SU-DHL-6 (cell line): ENCODE measurements at regions not wholly inside any gene's neighbourhood (a gene's known extent, or its start where the extent isn't known, plus 50 kb on each side); places are given as distances from the start of the nearest gene placed in this dataset.

ENCODE experiments used
- H2AFZ ChIP-seq: fragments of 200-600 bp; sonication (generic); 2 replicates; pipeline ENCODE4 v1.6.1; 2014; ENCODE audit warnings: low read depth, mild to moderate bottlenecking, moderate library complexity, mixed read lengths, antibody characterized with exemption, low read length; ENCODE audit not compliant: severe bottlenecking
- H3F3A ChIP-seq: fragments of 200-600 bp; shearing (Covaris generic); 2 replicates; pipeline ENCODE4 v1.6.0; 2016; ENCODE audit warnings: antibody characterized with exemption, mild to moderate bottlenecking; ENCODE audit not compliant: insufficient read depth
- H3K27ac ChIP-seq: fragments of 200-600 bp; sonication (generic); 2 replicates; pipeline ENCODE4 v1.5.1; 2016; ENCODE audit warnings: low read depth, mild to moderate bottlenecking, low read length, moderate library complexity, mixed read lengths
- H3K27me3 ChIP-seq: fragments of 200-600 bp; sonication (generic), shearing (Covaris generic); 2 replicates; pipeline ENCODE4 v1.6.0; 2014; ENCODE audit warnings: mild to moderate bottlenecking, low read length
- H3K36me3 ChIP-seq: fragments of 200-600 bp; sonication (generic); 2 replicates; pipeline ENCODE4 v1.6.1; 2014; ENCODE audit warnings: mild to moderate bottlenecking, low read length, mixed read lengths
- H3K4me2 ChIP-seq: fragments of 300-600, 200-600 bp; shearing (Covaris generic), sonication (generic); 2 replicates; pipeline ENCODE4 v1.6.0; 2014; ENCODE audit warnings: low read length, low read depth, mild to moderate bottlenecking; ENCODE audit not compliant: poor library complexity, severe bottlenecking
- H3K4me3 ChIP-seq: fragments of 200-600 bp; sonication (generic); 2 replicates; pipeline ENCODE4 v1.5.1; 2014; ENCODE audit warnings: antibody characterized with exemption, low read length, mild to moderate bottlenecking, mixed read lengths; ENCODE audit not compliant: insufficient read depth, poor library complexity, severe bottlenecking
- H3K79me2 ChIP-seq: fragments of 200-600 bp; sonication (generic); 2 replicates; pipeline ENCODE4 v1.6.1; 2014; ENCODE audit warnings: mild to moderate bottlenecking, low read length, moderate library complexity; ENCODE audit not compliant: insufficient read depth
- H3K9ac ChIP-seq: fragments of 200-600 bp; sonication (generic); 2 replicates; pipeline ENCODE4 v1.7.0; 2014; ENCODE audit warnings: mild to moderate bottlenecking, low read length
- H3K9me2 ChIP-seq: fragments of 200-600 bp; sonication (generic); replicated peaks from 2 replicates; pipeline ENCODE4 v1.6.1; 2014; ENCODE audit warnings: low read length; ENCODE audit not compliant: insufficient read depth
- H3K9me3 ChIP-seq: fragments of 200-600 bp; sonication (generic); 2 replicates; pipeline ENCODE4 v1.6.1; 2014; ENCODE audit warnings: low read length, mixed read lengths; ENCODE audit not compliant: insufficient read depth
- H4K20me1 ChIP-seq: fragments of 200-600 bp; sonication (generic); 2 replicates; pipeline ENCODE4 v1.6.1; 2014; ENCODE audit warnings: low read depth, mild to moderate bottlenecking, antibody characterized with exemption, low read length, moderate library complexity, mixed read lengths
- EZH2phosphoT487 ChIP-seq: fragments of 200-600 bp; sonication (generic), shearing (Covaris generic); conservative IDR thresholded peaks from 2 replicates; pipeline ENCODE4 v1.6.1; 2018; ENCODE audit warnings: mild to moderate bottlenecking, antibody characterized with exemption, low read length, moderate library complexity, mixed read lengths
- TF ChIP-seq, protein P1 (sequence below): fragments of 200-600 bp; sonication (generic); IDR thresholded peaks from one replicate; pipeline ENCODE4 v1.5.1; 2017; ENCODE audit warnings: antibody characterized with exemption, mild to moderate bottlenecking, low read length, moderate library complexity; ENCODE audit not compliant: insufficient read depth, poor library complexity, severe bottlenecking

DNA sequence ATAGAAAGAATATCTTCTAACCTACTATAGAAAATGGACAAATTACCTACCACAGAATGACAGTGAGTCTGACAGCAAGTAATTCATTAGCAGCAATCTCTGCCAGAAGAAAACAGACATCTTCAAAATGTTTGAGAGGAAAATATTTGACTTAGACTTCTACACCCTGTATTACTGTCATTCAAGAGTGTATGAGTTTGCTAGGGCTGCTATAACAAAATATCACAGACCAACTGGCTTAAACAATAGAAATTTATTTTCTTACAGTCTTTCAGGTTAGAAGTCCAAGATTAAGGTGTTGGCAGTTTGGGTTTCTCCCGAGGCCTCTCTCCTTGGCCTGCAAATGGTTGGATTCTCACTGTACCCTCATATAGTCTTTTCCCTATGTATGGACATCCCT lies 52.9 kb upstream of the FGGY start:
- Histone ChIP-seq H3K4me3 (no peak overlapping the region), H3K4me2 (no peak overlapping the region), H3K79me2 (no peaks in the 10 kb centered on the region), H2AFZ (no peak overlapping the region), H3K36me3 (no peaks in the 10 kb centered on the region), H4K20me1 (no peaks in the 10 kb centered on the region), H3K27ac (no peak overlapping the region), H3K9ac (no peak overlapping the region), H3K9me3 (no peaks in the 10 kb centered on the region), H3K27me3 (no peaks in the 10 kb centered on the region), H3K9me2 (no peaks in the 10 kb centered on the region), H3F3A (no peaks in the 10 kb centered on the region)
- TF ChIP-seq, protein P1, sequence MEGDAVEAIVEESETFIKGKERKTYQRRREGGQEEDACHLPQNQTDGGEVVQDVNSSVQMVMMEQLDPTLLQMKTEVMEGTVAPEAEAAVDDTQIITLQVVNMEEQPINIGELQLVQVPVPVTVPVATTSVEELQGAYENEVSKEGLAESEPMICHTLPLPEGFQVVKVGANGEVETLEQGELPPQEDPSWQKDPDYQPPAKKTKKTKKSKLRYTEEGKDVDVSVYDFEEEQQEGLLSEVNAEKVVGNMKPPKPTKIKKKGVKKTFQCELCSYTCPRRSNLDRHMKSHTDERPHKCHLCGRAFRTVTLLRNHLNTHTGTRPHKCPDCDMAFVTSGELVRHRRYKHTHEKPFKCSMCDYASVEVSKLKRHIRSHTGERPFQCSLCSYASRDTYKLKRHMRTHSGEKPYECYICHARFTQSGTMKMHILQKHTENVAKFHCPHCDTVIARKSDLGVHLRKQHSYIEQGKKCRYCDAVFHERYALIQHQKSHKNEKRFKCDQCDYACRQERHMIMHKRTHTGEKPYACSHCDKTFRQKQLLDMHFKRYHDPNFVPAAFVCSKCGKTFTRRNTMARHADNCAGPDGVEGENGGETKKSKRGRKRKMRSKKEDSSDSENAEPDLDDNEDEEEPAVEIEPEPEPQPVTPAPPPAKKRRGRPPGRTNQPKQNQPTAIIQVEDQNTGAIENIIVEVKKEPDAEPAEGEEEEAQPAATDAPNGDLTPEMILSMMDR = no peak
- TF ChIP-seq EZH2phosphoT487 = no peak

DNA sequence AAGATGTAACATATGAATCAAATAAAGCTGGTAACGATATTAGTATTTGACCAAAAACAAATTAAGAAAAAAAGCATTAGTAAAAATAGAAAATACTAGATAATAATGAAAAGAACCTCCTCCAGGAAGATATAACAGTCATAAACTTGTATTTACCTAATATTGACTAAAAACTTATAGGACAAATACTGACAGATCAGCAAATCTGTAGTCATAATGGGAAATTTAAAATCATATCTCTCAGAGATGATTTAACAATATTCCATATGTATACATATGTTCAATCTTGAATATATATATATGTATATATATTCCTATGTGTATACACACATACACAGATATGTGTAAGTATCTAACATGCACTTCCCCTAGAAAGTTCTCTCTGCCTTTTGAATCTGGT lies 52.0 kb upstream of the FGGY start:
- Histone ChIP-seq H3K9ac (no peak overlapping the region), H3K36me3 (no peaks in the 10 kb centered on the region), H2AFZ (no peak overlapping the region), H3K4me3 (no peak overlapping the region), H3K27ac (no peak overlapping the region), H3K27me3 (no peaks in the 10 kb centered on the region), H3K9me3 (no peaks in the 10 kb centered on the region), H3F3A (no peaks in the 10 kb centered on the region), H3K9me2 (no peaks in the 10 kb centered on the region), H3K4me2 (no peak overlapping the region), H3K79me2 (no peaks in the 10 kb centered on the region), H4K20me1 (no peaks in the 10 kb centered on the region)
- TF ChIP-seq EZH2phosphoT487 = no peak
- TF ChIP-seq, protein P1 = no peak
